Neural crest cell (in vitro differentiated cells): ENCODE measurements at regions not wholly inside any gene's neighbourhood (a gene's known extent, or its start where the extent isn't known, plus 50 kb on each side); places are given as distances from the start of the nearest gene placed in this dataset.

ENCODE experiments used
- DNase-seq: peaks from one replicate; pipeline ENCODE4 v3.0.0; 2021; ENCODE audit warnings: low read depth, mixed read lengths, low spot score
- H3K27ac Mint-ChIP-seq: one replicate; pipeline ENCODE4 v1.8.0; 2021; ENCODE audit warnings: mild to moderate bottlenecking, mixed read lengths; ENCODE audit not compliant: unreplicated experiment
- H3K27me3 Mint-ChIP-seq: 2 replicates; pipeline ENCODE4 v1.8.0; 2021; ENCODE audit warnings: low read depth, mild to moderate bottlenecking, mixed read lengths
- H3K36me3 Mint-ChIP-seq: 2 replicates; pipeline ENCODE4 v1.8.0; 2021; ENCODE audit warnings: low read depth, mild to moderate bottlenecking, mixed read lengths
- H3K4me1 Mint-ChIP-seq: 2 replicates; pipeline ENCODE4 v1.8.0; 2021; ENCODE audit warnings: mixed read lengths
- H3K4me3 Mint-ChIP-seq: one replicate; pipeline ENCODE4 v1.8.0; 2021; ENCODE audit warnings: mild to moderate bottlenecking, mixed read lengths
- H3K9me3 Mint-ChIP-seq: 2 replicates; pipeline ENCODE4 v1.8.0; 2021; ENCODE audit warnings: mixed read lengths
- CTCF ChIP-seq: fragments of 200-600 bp; sonication (generic); conservative IDR thresholded peaks from 2 replicates; pipeline ENCODE4 v1.5.0; 2021; ENCODE audit warnings: antibody characterized with exemption, mild to moderate bottlenecking

GRCh38 chr6:134734312-134734869, 215.5 kb downstream of the ALDH8A1 start:
- no peak for DNase-seq
- no peaks in the 10 kb centered on the region for H3K4me1 Mint-ChIP-seq
- no peak overlapping the region for H3K4me3 Mint-ChIP-seq
- H3K27ac Mint-ChIP-seq, result no peak overlapping the region
- H3K36me3 Mint-ChIP-seq, result no peaks in the 10 kb centered on the region
- no peaks in the 10 kb centered on the region for H3K9me3 Mint-ChIP-seq
- no peaks in the 10 kb centered on the region for H3K27me3 Mint-ChIP-seq
- TF ChIP-seq CTCF, result no peak

- no peaks in the 10 kb centered on the region for H3K4me1 Mint-ChIP-seq
- DNase-seq, result no peak
- no peak for TF ChIP-seq CTCF
- no peak overlapping the region for H3K27ac Mint-ChIP-seq
- no peaks in the 10 kb centered on the region for H3K36me3 Mint-ChIP-seq
- no peaks in the 10 kb centered on the region for H3K9me3 Mint-ChIP-seq
- no peak overlapping the region for H3K4me3 Mint-ChIP-seq
- H3K27me3 Mint-ChIP-seq, result no peaks in the 10 kb centered on the region
These were observed 216.1 kb downstream of the ALDH8A1 start for GRCh38 chr6:134733801-134734200.

DNA sequence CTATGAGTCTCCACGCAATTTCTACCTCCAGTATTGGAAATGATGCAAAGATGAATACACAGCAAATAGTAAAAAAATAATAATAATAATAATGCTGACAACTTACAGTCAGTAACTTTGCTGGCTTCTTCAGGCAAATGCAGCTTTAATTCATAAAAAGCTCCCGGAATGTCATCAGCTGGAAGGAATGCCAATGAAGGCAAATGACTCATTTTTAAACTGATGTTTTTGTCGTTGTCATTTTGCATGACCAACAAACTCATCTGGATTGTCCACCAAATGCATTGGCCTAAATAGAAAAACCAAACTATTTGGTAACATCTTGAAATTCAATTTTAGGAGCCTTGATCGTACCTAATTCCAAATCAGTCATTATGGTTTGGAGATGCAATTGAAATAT, 217.1 kb downstream of the ALDH8A1 start:
- Mint-ChIP-seq H3K4me1 (no peaks in the 10 kb centered on the region), H3K4me3 (no peak overlapping the region), H3K27ac (no peak overlapping the region), H3K9me3 (no peaks in the 10 kb centered on the region), H3K36me3 (no peaks in the 10 kb centered on the region), H3K27me3 (no peaks in the 10 kb centered on the region)
- DNase-seq, result no peak
- TF ChIP-seq CTCF, result no peak

DNA sequence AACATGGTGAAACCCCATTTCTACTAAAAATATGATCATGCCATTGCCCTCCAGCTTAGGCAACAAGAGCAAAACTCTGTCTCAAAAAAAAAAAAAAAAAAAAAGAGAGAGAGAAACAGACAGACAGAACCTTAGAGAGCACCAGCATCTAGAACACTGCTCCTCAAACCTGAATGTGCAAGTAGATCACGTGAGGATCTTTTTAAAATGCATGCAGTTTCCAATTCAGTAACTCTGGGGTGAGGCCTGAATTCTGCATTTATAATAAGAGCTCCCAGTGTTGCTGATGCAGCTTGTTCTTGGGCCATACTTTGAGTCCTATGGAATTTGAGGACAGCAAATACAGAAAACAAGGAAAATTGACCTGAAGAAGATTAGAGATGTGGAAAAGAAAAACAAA, 218.3 kb downstream of the ALDH8A1 start:
- Mint-ChIP-seq H3K9me3 (no peaks in the 10 kb centered on the region), H3K36me3 (no peaks in the 10 kb centered on the region), H3K4me3 (no peak overlapping the region), H3K4me1 (no peaks in the 10 kb centered on the region), H3K27me3 (no peaks in the 10 kb centered on the region), H3K27ac (no peak overlapping the region)
- TF ChIP-seq CTCF, result no peak
- no peak for DNase-seq

- Mint-ChIP-seq H3K9me3 (no peaks in the 10 kb centered on the region), H3K4me3 (no peak overlapping the region), H3K36me3 (no peaks in the 10 kb centered on the region), H3K4me1 (peaks cover 14% of the 10 kb centered on the region), H3K27ac (no peak overlapping the region), H3K27me3 (no peaks in the 10 kb centered on the region)
- TF ChIP-seq CTCF, result no peak
- DNase-seq, result no peak
These were observed 219.9 kb downstream of the ALDH8A1 start for GRCh38 chr6:134730013-134730412.

- Mint-ChIP-seq H3K4me1 (peaks cover 14% of the 10 kb centered on the region), H3K4me3 (no peak overlapping the region), H3K27me3 (no peaks in the 10 kb centered on the region), H3K36me3 (no peaks in the 10 kb centered on the region), H3K27ac (no peak overlapping the region), H3K9me3 (no peaks in the 10 kb centered on the region)
- no peak for DNase-seq
- TF ChIP-seq CTCF, result no peak
These were observed 220.3 kb downstream of the ALDH8A1 start for GRCh38 chr6:134729561-134729960.
